H9 (cell line): ENCODE measurements at regions not wholly inside any gene's neighbourhood (a gene's known extent, or its start where the extent isn't known, plus 50 kb on each side); places are given as distances from the start of the nearest gene placed in this dataset.

Experiments
- DNase-seq: peaks from one replicate; pipeline ENCODE4 v3.0.0-alpha.2; 2017
- H2AFZ ChIP-seq: one replicate; pipeline ENCODE4 v1.6.1; 2013; ENCODE audit warnings: mild to moderate bottlenecking, low read length, control low read depth, moderate library complexity
- H2AK5ac ChIP-seq: 2 replicates; pipeline ENCODE4 v1.6.1; 2013; ENCODE audit warnings: low read length, control low read depth, mixed read lengths; ENCODE audit not compliant: insufficient read length
- H2BK120ac ChIP-seq: one replicate; pipeline ENCODE4 v1.6.1; 2013; ENCODE audit warnings: low read depth, mild to moderate bottlenecking, low read length, control low read depth, inconsistent platforms; ENCODE audit not compliant: poor library complexity, severe bottlenecking
- H2BK12ac ChIP-seq: 2 replicates; pipeline ENCODE4 v1.6.1; 2013; ENCODE audit warnings: low read length, control low read depth, mixed read lengths, low read depth; ENCODE audit not compliant: insufficient read length
- H2BK15ac ChIP-seq: 2 replicates; pipeline ENCODE4 v1.6.1; 2013; ENCODE audit warnings: low read depth, low read length, control low read depth
- H2BK20ac ChIP-seq: one replicate; pipeline ENCODE4 v1.6.1; 2013; ENCODE audit warnings: low read depth, mild to moderate bottlenecking, low read length, control low read depth, inconsistent platforms; ENCODE audit not compliant: poor library complexity, severe bottlenecking
- H2BK5ac ChIP-seq: 2 replicates; pipeline ENCODE4 v1.6.1; 2013; ENCODE audit warnings: low read length, control low read depth, mixed read lengths; ENCODE audit not compliant: insufficient read length
- H3K14ac ChIP-seq: 2 replicates; pipeline ENCODE4 v1.6.1; 2013; ENCODE audit warnings: low read length, control low read depth; ENCODE audit not compliant: insufficient read depth
- H3K18ac ChIP-seq: 2 replicates; pipeline ENCODE4 v1.6.1; 2013; ENCODE audit warnings: low read depth, mild to moderate bottlenecking, mixed read lengths, low read length, control low read depth; ENCODE audit not compliant: insufficient read length
- H3K23ac ChIP-seq: 2 replicates; pipeline ENCODE4 v1.6.1; 2013; ENCODE audit warnings: low read length, control low read depth, mixed read lengths, low read depth; ENCODE audit not compliant: insufficient read length
- H3K23me2 ChIP-seq: 2 replicates; pipeline ENCODE4 v1.6.1; 2013; ENCODE audit warnings: low read depth, mild to moderate bottlenecking, mixed read lengths, low read length, control low read depth; ENCODE audit not compliant: insufficient read length, poor library complexity, severe bottlenecking
- H3K27ac ChIP-seq: 2 replicates; pipeline ENCODE4 v1.5.1; 2013; ENCODE audit warnings: low read length, control low read depth, mixed read lengths, low read depth; ENCODE audit not compliant: insufficient read length
- H3K27me3 ChIP-seq: 2 replicates; pipeline ENCODE4 v1.6.1; 2013; ENCODE audit warnings: low read length, control low read depth, inconsistent platforms; ENCODE audit not compliant: insufficient read depth
- H3K4ac ChIP-seq: 2 replicates; pipeline ENCODE4 v1.6.1; 2013; ENCODE audit warnings: low read depth, mild to moderate bottlenecking, control low read depth, inconsistent platforms, low read length, moderate library complexity
- H3K4me1 ChIP-seq: 2 replicates; pipeline ENCODE4 v1.6.1; 2013; ENCODE audit warnings: low read length, control low read depth, inconsistent platforms; ENCODE audit not compliant: insufficient read depth
- H3K4me2 ChIP-seq: 2 replicates; pipeline ENCODE4 v1.6.1; 2013; ENCODE audit warnings: low read length, control low read depth, mixed read lengths; ENCODE audit not compliant: insufficient read length, insufficient read depth
- H3K56ac ChIP-seq: 2 replicates; pipeline ENCODE4 v1.6.1; 2013; ENCODE audit warnings: low read depth, mild to moderate bottlenecking, mixed read lengths, low read length, control low read depth; ENCODE audit not compliant: insufficient read length
- H3K79me1 ChIP-seq: 2 replicates; pipeline ENCODE4 v1.6.1; 2013; ENCODE audit warnings: low read depth, mild to moderate bottlenecking, moderate library complexity, low read length, control low read depth, inconsistent platforms; ENCODE audit not compliant: insufficient read depth, poor library complexity, severe bottlenecking
- H3K79me2 ChIP-seq: 2 replicates; pipeline ENCODE4 v1.6.1; 2013; ENCODE audit warnings: low read length, control low read depth, inconsistent platforms; ENCODE audit not compliant: insufficient read depth
- H3K9ac ChIP-seq: 2 replicates; pipeline ENCODE4 v1.6.1; 2013; ENCODE audit warnings: low read length, control low read depth, mixed read lengths; ENCODE audit not compliant: insufficient read length; ENCODE audit errors: extremely low read depth
- H3K9me3 ChIP-seq: one replicate; pipeline ENCODE4 v1.6.1; 2013; ENCODE audit warnings: low read depth, low read length, inconsistent platforms; ENCODE audit not compliant: control insufficient read depth
- H3T11ph ChIP-seq: one replicate; pipeline ENCODE4 v1.6.1; 2013; ENCODE audit warnings: mild to moderate bottlenecking, low read length, control low read depth, inconsistent platforms
- H4K20me1 ChIP-seq: one replicate; pipeline ENCODE4 v1.6.1; 2013; ENCODE audit not compliant: control insufficient read depth, insufficient read length, insufficient read depth
- H4K5ac ChIP-seq: 2 replicates; pipeline ENCODE4 v1.6.1; 2013; ENCODE audit warnings: low read depth, mild to moderate bottlenecking, mixed read lengths, low read length, control low read depth; ENCODE audit not compliant: insufficient read length
- H4K8ac ChIP-seq: replicated peaks from 2 replicates; pipeline ENCODE4 v1.6.1; 2013; ENCODE audit warnings: low read length, control low read depth, mixed read lengths, low read depth; ENCODE audit not compliant: insufficient read length
- H4K91ac ChIP-seq: 2 replicates; pipeline ENCODE4 v1.6.1; 2013; ENCODE audit warnings: low read depth, mild to moderate bottlenecking, moderate library complexity, mixed read lengths, low read length, control low read depth; ENCODE audit not compliant: insufficient read length
- H3K27ac Mint-ChIP-seq, 3 experiments: 2 replicates in 2 of 3; 3 replicates in 1 of 3; pipeline ENCODE4 v1.8.0; 2020 to 2021; ENCODE audit warnings: mixed read lengths in 3 of 3, mild to moderate bottlenecking in 1 of 3, moderate library complexity in 1 of 3
- H3K27me3 Mint-ChIP-seq: 2 replicates; pipeline ENCODE4 v1.8.0; 2021; ENCODE audit warnings: low read depth, mild to moderate bottlenecking, moderate library complexity, mixed read lengths
- H3K36me3 Mint-ChIP-seq, 3 experiments: 2 replicates in 2 of 3; 3 replicates in 1 of 3; pipeline ENCODE4 v1.8.0; 2020 to 2021; ENCODE audit warnings: low read depth in 3 of 3, mixed read lengths in 3 of 3; ENCODE audit not compliant: insufficient read depth in 1 of 3
- H3K4me1 Mint-ChIP-seq, 2 experiments: 2 replicates each; pipeline ENCODE4 v1.8.0; 2020; ENCODE audit warnings: mixed read lengths in 2 of 2
- H3K4me3 Mint-ChIP-seq, 2 experiments: 2 replicates in 1 of 2; 3 replicates in 1 of 2; pipeline ENCODE4 v1.8.0; 2020 to 2021; ENCODE audit warnings: mild to moderate bottlenecking in 2 of 2, mixed read lengths in 2 of 2, moderate library complexity in 1 of 2
- H3K9me3 Mint-ChIP-seq, 2 experiments: 2 replicates in 1 of 2; 3 replicates in 1 of 2; pipeline ENCODE4 v1.8.0; 2020; ENCODE audit warnings: mild to moderate bottlenecking in 2 of 2, mixed read lengths in 2 of 2, moderate library complexity in 1 of 2
- WGBS: extraction: QIAGEN DNeasy Blood & Tissue Kit; methylation state at CpG from one replicate; pipeline ENCODE4 v1.1.7; 2013; ENCODE audit warnings: missing lambda C conversion rate, low lambda C conversion rate, mixed read lengths; ENCODE audit not compliant: insufficient read length; ENCODE audit errors: extremely low coverage; 5-methylcytosine and 5-hydroxymethylcytosine counted together
- TF ChIP-seq, protein P1 (sequence below): fragments of 200-600 bp; sonication (generic); conservative IDR thresholded peaks from 3 replicates; pipeline ENCODE4 v1.8.0; 2021; ENCODE audit warnings: antibody characterized with exemption, mild to moderate bottlenecking

DNA sequence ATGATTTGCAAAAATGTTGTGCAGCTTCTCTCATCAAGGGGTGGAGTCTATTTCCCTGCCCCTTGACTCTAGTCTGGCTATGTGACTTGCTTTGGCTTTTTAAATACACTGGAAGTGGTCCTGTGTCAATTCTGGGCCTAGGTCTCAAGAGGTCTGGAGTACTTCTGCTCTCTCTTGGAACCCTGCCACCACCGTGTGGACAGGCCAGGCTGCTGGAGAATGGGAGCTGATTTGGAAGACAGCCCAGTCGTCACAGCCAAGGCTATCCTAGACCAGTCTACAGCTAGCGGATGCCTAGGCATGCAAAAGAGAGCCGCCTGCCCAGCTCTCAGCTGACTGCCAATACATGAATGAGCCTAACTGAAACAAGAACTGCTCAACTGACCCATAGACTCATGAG, 56.7 kb upstream of the CLINT1 start:
- peaks cover 45 to 52% of the 10 kb centered on the region in 2 experiments for H3K4me1 Mint-ChIP-seq
- H3K23me2 ChIP-seq: no peaks in the 10 kb centered on the region
- no peak overlapping the region for H3T11ph ChIP-seq
- H2AK5ac ChIP-seq: no peak overlapping the region
- no peak overlapping the region for H2AFZ ChIP-seq
- no peaks in the 10 kb centered on the region for H3K36me3 Mint-ChIP-seq
- no peak overlapping the region for H3K27ac Mint-ChIP-seq
- H3K9me3 Mint-ChIP-seq: no peaks in the 10 kb centered on the region
- no peak overlapping the region for H2BK12ac ChIP-seq
- H3K14ac ChIP-seq: no peak overlapping the region
- no peak overlapping the region for H4K91ac ChIP-seq
- TF ChIP-seq, protein P1, sequence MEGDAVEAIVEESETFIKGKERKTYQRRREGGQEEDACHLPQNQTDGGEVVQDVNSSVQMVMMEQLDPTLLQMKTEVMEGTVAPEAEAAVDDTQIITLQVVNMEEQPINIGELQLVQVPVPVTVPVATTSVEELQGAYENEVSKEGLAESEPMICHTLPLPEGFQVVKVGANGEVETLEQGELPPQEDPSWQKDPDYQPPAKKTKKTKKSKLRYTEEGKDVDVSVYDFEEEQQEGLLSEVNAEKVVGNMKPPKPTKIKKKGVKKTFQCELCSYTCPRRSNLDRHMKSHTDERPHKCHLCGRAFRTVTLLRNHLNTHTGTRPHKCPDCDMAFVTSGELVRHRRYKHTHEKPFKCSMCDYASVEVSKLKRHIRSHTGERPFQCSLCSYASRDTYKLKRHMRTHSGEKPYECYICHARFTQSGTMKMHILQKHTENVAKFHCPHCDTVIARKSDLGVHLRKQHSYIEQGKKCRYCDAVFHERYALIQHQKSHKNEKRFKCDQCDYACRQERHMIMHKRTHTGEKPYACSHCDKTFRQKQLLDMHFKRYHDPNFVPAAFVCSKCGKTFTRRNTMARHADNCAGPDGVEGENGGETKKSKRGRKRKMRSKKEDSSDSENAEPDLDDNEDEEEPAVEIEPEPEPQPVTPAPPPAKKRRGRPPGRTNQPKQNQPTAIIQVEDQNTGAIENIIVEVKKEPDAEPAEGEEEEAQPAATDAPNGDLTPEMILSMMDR: no peak
- no peak overlapping the region for H3K27ac ChIP-seq
- H2BK5ac ChIP-seq: no peak overlapping the region
- H4K8ac ChIP-seq: no peak overlapping the region
- no peak overlapping the region for H2BK20ac ChIP-seq
- H2BK15ac ChIP-seq: no peak overlapping the region
- no peaks in the 10 kb centered on the region for H4K20me1 ChIP-seq
- no peak overlapping the region for H3K4ac ChIP-seq
- H2BK120ac ChIP-seq: no peak overlapping the region
- no peak overlapping the region for H3K4me2 ChIP-seq
- no peak overlapping the region for H3K4me3 Mint-ChIP-seq
- DNase-seq: no peak
- no peak overlapping the region for H3K18ac ChIP-seq
- no peak overlapping the region for H4K5ac ChIP-seq
- no peaks in the 10 kb centered on the region for H3K79me1 ChIP-seq
- WGBS: no CpG with 5 or more reads among the region's 4 CpGs
- no peaks in the 10 kb centered on the region; the same call in none of the 2 replicates for H3K27me3 Mint-ChIP-seq
- no peak overlapping the region for H3K23ac ChIP-seq
- no peaks in the 10 kb centered on the region for H3K9me3 ChIP-seq
- no peaks in the 10 kb centered on the region for H3K27me3 ChIP-seq
- H3K4me1 ChIP-seq: 0 out of 2 replicates have a peak, but pooled peaks cover 4% of the 10 kb centered on the region
- no peak overlapping the region for H3K9ac ChIP-seq
- H3K79me2 ChIP-seq: no peaks in the 10 kb centered on the region
- no peak overlapping the region for H3K56ac ChIP-seq
